ENCODE measurements at regions not wholly inside any gene's neighbourhood (a gene's known extent, or its start where the extent isn't known, plus 50 kb on each side); places are given as distances from the start of the nearest gene placed in this dataset.
"Not testable (repeated sequence)": the region's sequence is repeated elsewhere in the genome, so short reads cannot be mapped to it uniquely, and the experiment has no call there.

- no peak for ATAC-seq (ENCODE audit: low read depth in 2 of 2)
- Mint-ChIP-seq H3K27me3 (peaks cover 15 to 42% (median 20%) of the 10 kb centered on the region in 3 donors), H3K4me3 (no peak overlapping the region), H3K9me3 (peaks cover 6 to 26% (median 16%) of the 10 kb centered on the region in 7 donors), H3K4me1 (no peaks in the 10 kb centered on the region), H3K27ac (no peak overlapping the region), H3K36me3 (peaks cover 0 to 8% of the 10 kb centered on the region in 2 donors)
- no peak for DNase-seq
These were observed 79.7 kb downstream of the ZNF648 start for GRCh38 chr1:181981821-181982220.

GRCh38 chr1:181972256-181972655 lies 89.3 kb downstream of the ZNF648 start:
- no peak overlapping the region for H3K4me3 Mint-ChIP-seq
- H3K27ac Mint-ChIP-seq: no peak overlapping the region
- ATAC-seq (ENCODE audit: low read depth in 2 of 2) (no peak), DNase-seq (no peak)
- H3K9me3 Mint-ChIP-seq: peaks cover 3 to 30% (median 15%) of the 10 kb centered on the region in 7 donors
- peaks cover 0 to 15% of the 10 kb centered on the region in 2 donors for H3K36me3 Mint-ChIP-seq
- H3K27me3 Mint-ChIP-seq: peaks cover 12 to 27% (median 13%) of the 10 kb centered on the region in 3 donors
- no peaks in the 10 kb centered on the region for H3K4me1 Mint-ChIP-seq

- Mint-ChIP-seq H3K4me1 (no peaks in the 10 kb centered on the region), H3K4me3 (no peak overlapping the region), H3K27me3 (peaks cover 12 to 27% (median 13%) of the 10 kb centered on the region in 3 donors), H3K36me3 (peaks cover 0 to 15% of the 10 kb centered on the region in 2 donors), H3K27ac (no peak overlapping the region), H3K9me3 (peaks cover 3 to 23% (median 13%) of the 10 kb centered on the region in 7 donors)
- no peak for DNase-seq
- no peak for ATAC-seq (ENCODE audit: low read depth in 2 of 2)
These were observed 90.1 kb downstream of the ZNF648 start for GRCh38 chr1:181971424-181971823.

GRCh38 chr1:181969902-181970301 lies 91.6 kb downstream of the ZNF648 start:
- peaks cover 0 to 8% of the 10 kb centered on the region in 2 donors for H3K36me3 Mint-ChIP-seq
- no peak for ATAC-seq (ENCODE audit: low read depth in 2 of 2)
- H3K4me1 Mint-ChIP-seq: no peaks in the 10 kb centered on the region

GRCh38 chr1:181954696-181955095 lies 106.8 kb downstream of the ZNF648 start:
- not testable (repeated sequence) for ATAC-seq (ENCODE audit: low read depth in 2 of 2); H3K27ac Mint-ChIP-seq; H3K27me3 Mint-ChIP-seq; H3K4me3 Mint-ChIP-seq; DNase-seq; H3K4me1 Mint-ChIP-seq
- Mint-ChIP-seq H3K36me3 (peaks cover 0 to 11% of the 10 kb centered on the region in 2 donors), H3K9me3 (peaks cover 13 to 48% (median 35%) of the 10 kb centered on the region in 7 donors)

More at GRCh38 chr1:181969902-181970301, 91.6 kb downstream of the ZNF648 start:
- Mint-ChIP-seq H3K27ac (no peak overlapping the region), H3K27me3 (peaks cover 12 to 22% (median 13%) of the 10 kb centered on the region in 3 donors), H3K4me3 (no peak overlapping the region), H3K9me3 (peaks cover 0 to 11% (median 4%) of the 10 kb centered on the region in 7 donors)
- DNase-seq: no peak

GRCh38 chr1:181954178-181954577 lies 107.3 kb downstream of the ZNF648 start:
- H3K4me3 Mint-ChIP-seq; ATAC-seq (ENCODE audit: low read depth in 2 of 2); H3K27me3 Mint-ChIP-seq; H3K4me1 Mint-ChIP-seq; H3K36me3 Mint-ChIP-seq; DNase-seq; H3K27ac Mint-ChIP-seq: not testable (repeated sequence)
- H3K9me3 Mint-ChIP-seq: peaks cover 11 to 45% (median 30%) of the 10 kb centered on the region in 7 donors

- no peak for DNase-seq
- Mint-ChIP-seq H3K36me3 (no peaks in the 10 kb centered on the region), H3K9me3 (peaks cover 7 to 39% (median 25%) of the 10 kb centered on the region in 7 donors), H3K4me3 (no peak overlapping the region), H3K27ac (no peak overlapping the region), H3K4me1 (no peaks in the 10 kb centered on the region), H3K27me3 (peaks cover 0 to 3% (median 0%) of the 10 kb centered on the region in 3 donors)
- ATAC-seq (ENCODE audit: low read depth in 2 of 2): no peak
These were observed 107.9 kb downstream of the ZNF648 start for GRCh38 chr1:181953596-181953995.

- no peaks in the 10 kb centered on the region for H3K4me1 Mint-ChIP-seq
- no peaks in the 10 kb centered on the region for H3K36me3 Mint-ChIP-seq
- no peak overlapping the region for H3K27ac Mint-ChIP-seq
- ATAC-seq (ENCODE audit: low read depth in 2 of 2) (no peak), DNase-seq (no peak)
- no peak overlapping the region for H3K4me3 Mint-ChIP-seq
- H3K9me3 Mint-ChIP-seq: peaks cover 12 to 38% (median 23%) of the 10 kb centered on the region in 7 donors
- peaks cover 0 to 3% (median 0%) of the 10 kb centered on the region in 3 donors for H3K27me3 Mint-ChIP-seq
These were observed 110.3 kb downstream of the ZNF648 start for GRCh38 chr1:181951213-181951612.

GRCh38 chr1:181949500-181949899 lies 112.0 kb downstream of the ZNF648 start:
- Mint-ChIP-seq H3K4me1 (no peaks in the 10 kb centered on the region), H3K27me3 (peaks cover 0 to 3% (median 0%) of the 10 kb centered on the region in 3 donors), H3K36me3 (no peaks in the 10 kb centered on the region), H3K9me3 (peaks cover 9 to 43% (median 20%) of the 10 kb centered on the region in 7 donors), H3K27ac (no peak overlapping the region), H3K4me3 (no peak overlapping the region)
- DNase-seq (no peak), ATAC-seq (ENCODE audit: low read depth in 2 of 2) (no peak)

- Mint-ChIP-seq H3K27ac (no peak overlapping the region), H3K4me3 (no peak overlapping the region), H3K36me3 (peaks cover 0 to 6% of the 10 kb centered on the region in 2 donors), H3K4me1 (no peaks in the 10 kb centered on the region), H3K9me3 (peaks cover 9 to 49% (median 20%) of the 10 kb centered on the region in 7 donors), H3K27me3 (peaks cover 0 to 9% (median 2%) of the 10 kb centered on the region in 3 donors)
- DNase-seq (no peak), ATAC-seq (ENCODE audit: low read depth in 2 of 2) (no peak)
These were observed 113.1 kb downstream of the ZNF648 start for GRCh38 chr1:181948372-181948771.

- DNase-seq (no peak), ATAC-seq (ENCODE audit: low read depth in 2 of 2) (no peak)
- Mint-ChIP-seq H3K36me3 (peaks cover 0 to 9% of the 10 kb centered on the region in 2 donors), H3K27me3 (peaks cover 0 to 13% (median 5%) of the 10 kb centered on the region in 3 donors), H3K9me3 (peaks cover 9 to 50% (median 20%) of the 10 kb centered on the region in 7 donors), H3K27ac (no peak overlapping the region), H3K4me1 (no peaks in the 10 kb centered on the region), H3K4me3 (no peak overlapping the region)
These were observed 114.1 kb downstream of the ZNF648 start for GRCh38 chr1:181947441-181947840.

GRCh38 chr1:181936768-181937581 lies 124.5 kb downstream of the ZNF648 start:
- no peak overlapping the region for H3K4me3 Mint-ChIP-seq
- H3K9me3 Mint-ChIP-seq: no peaks in the 10 kb centered on the region
- ATAC-seq (ENCODE audit: low read depth in 2 of 2): no peak
- no peaks in the 10 kb centered on the region for H3K4me1 Mint-ChIP-seq
- DNase-seq: no peak
- no peaks in the 10 kb centered on the region for H3K36me3 Mint-ChIP-seq
- H3K27me3 Mint-ChIP-seq: no peaks in the 10 kb centered on the region
- peak overlapping the region in 1 of 6 donors; percentile 29 for H3K27ac Mint-ChIP-seq

- ATAC-seq (ENCODE audit: low read depth in 2 of 2) (no peak), DNase-seq (no peak)
- no peaks in the 10 kb centered on the region for H3K36me3 Mint-ChIP-seq
- H3K4me1 Mint-ChIP-seq: no peaks in the 10 kb centered on the region
- H3K27ac Mint-ChIP-seq: no peak overlapping the region
- no peaks in the 10 kb centered on the region for H3K27me3 Mint-ChIP-seq
- H3K9me3 Mint-ChIP-seq: no peaks in the 10 kb centered on the region
- no peak overlapping the region for H3K4me3 Mint-ChIP-seq
These were observed 125.2 kb downstream of the ZNF648 start for GRCh38 chr1:181936269-181936668.

GRCh38 chr1:181931873-181932272 lies 129.6 kb downstream of the ZNF648 start:
- no peaks in the 10 kb centered on the region for H3K4me1 Mint-ChIP-seq
- H3K27ac Mint-ChIP-seq: no peak overlapping the region
- ATAC-seq (ENCODE audit: low read depth in 2 of 2): no peak
- no peaks in the 10 kb centered on the region for H3K36me3 Mint-ChIP-seq
- no peak for DNase-seq
- H3K27me3 Mint-ChIP-seq: peaks cover 0 to 7% (median 0%) of the 10 kb centered on the region in 3 donors
- no peak overlapping the region for H3K4me3 Mint-ChIP-seq
- H3K9me3 Mint-ChIP-seq: peaks cover 0 to 2% (median 0%) of the 10 kb centered on the region in 7 donors

All from naive B cell (primary cell).